GM19239 (cell line): ENCODE measurements at regions not wholly inside any gene's neighbourhood (a gene's known extent, or its start where the extent isn't known, plus 50 kb on each side); places are given as distances from the start of the nearest gene placed in this dataset.

Source experiments
- DNase-seq: peaks from one replicate; pipeline ENCODE4 v3.0.0; 2011; ENCODE audit warnings: low spot score; ENCODE audit not compliant: insufficient read length
- FAIRE-seq: peaks from 2 replicates; lab custom pipeline; 2011; peaks lifted over from hg19 to GRCh38; lab: Jason Lieb, UNC

GRCh38 chr13:78820541-78820940 lies 161.6 kb upstream of the OBI1 start:
- FAIRE-seq (no peak), DNase-seq (no peak)

- FAIRE-seq (no peak), DNase-seq (no peak)
Observed at GRCh38 chr13:78816592-78816991, 157.6 kb upstream of the OBI1 start.

GRCh38 chr13:78816154-78816553 lies 157.2 kb upstream of the OBI1 start:
- no peak for FAIRE-seq
- DNase-seq = no peak

GRCh38 chr13:78806457-78806856 lies 147.5 kb upstream of the OBI1 start:
- FAIRE-seq = no peak
- no peak for DNase-seq

- DNase-seq (no peak), FAIRE-seq (no peak)
Observed at GRCh38 chr13:78802912-78803311, 144.0 kb upstream of the OBI1 start.

GRCh38 chr13:78787190-78787589 lies 128.2 kb upstream of the OBI1 start:
- FAIRE-seq (no peak), DNase-seq (no peak)

- FAIRE-seq (no peak), DNase-seq (no peak)
Observed at GRCh38 chr13:78786459-78786858, 127.5 kb upstream of the OBI1 start.

GRCh38 chr13:78785764-78786163 lies 126.8 kb upstream of the OBI1 start:
- FAIRE-seq (no peak), DNase-seq (no peak)

- FAIRE-seq = no peak
- DNase-seq = no peak
Observed at GRCh38 chr13:78784014-78784750, 125.2 kb upstream of the OBI1 start.

- DNase-seq = no peak
- FAIRE-seq = no peak
Observed at GRCh38 chr13:78780708-78781107, 121.8 kb upstream of the OBI1 start.

- no peak for DNase-seq
- no peak for FAIRE-seq
Observed at GRCh38 chr13:78779608-78780007, 120.7 kb upstream of the OBI1 start.

- FAIRE-seq = no peak
- no peak for DNase-seq
Observed at GRCh38 chr13:78777976-78778375, 119.0 kb upstream of the OBI1 start.

- DNase-seq = no peak
- no peak for FAIRE-seq
Observed at GRCh38 chr13:78777396-78777795, 118.4 kb upstream of the OBI1 start.

- DNase-seq (no peak), FAIRE-seq (no peak)
Observed at GRCh38 chr13:78772933-78773332, 114.0 kb upstream of the OBI1 start.

GRCh38 chr13:78770601-78771000 lies 111.6 kb upstream of the OBI1 start:
- DNase-seq = no peak
- no peak for FAIRE-seq

GRCh38 chr13:78768950-78769349 lies 110.0 kb upstream of the OBI1 start:
- no peak for FAIRE-seq
- no peak for DNase-seq

- FAIRE-seq (no peak), DNase-seq (no peak)
Observed at GRCh38 chr13:78764665-78765064, 105.7 kb upstream of the OBI1 start.

GRCh38 chr13:78762825-78763224 lies 103.9 kb upstream of the OBI1 start:
- DNase-seq = no peak
- FAIRE-seq = no peak

- no peak for FAIRE-seq
- no peak for DNase-seq
Observed at GRCh38 chr13:78759704-78760103, 100.7 kb upstream of the OBI1 start.

GRCh38 chr13:78758549-78758948 lies 99.6 kb upstream of the OBI1 start:
- FAIRE-seq (no peak), DNase-seq (no peak)

GRCh38 chr13:78753435-78753834 lies 94.5 kb upstream of the OBI1 start:
- FAIRE-seq (no peak), DNase-seq (no peak)

- FAIRE-seq = no peak
Observed at GRCh38 chr13:78750735-78751134, 91.8 kb upstream of the OBI1 start.

More at GRCh38 chr13:78750735-78751134, 91.8 kb upstream of the OBI1 start:
- DNase-seq = no peak
